ENCODE measurements at regions not wholly inside any gene's neighbourhood (a gene's known extent, or its start where the extent isn't known, plus 50 kb on each side); places are given as distances from the start of the nearest gene placed in this dataset.

DNA sequence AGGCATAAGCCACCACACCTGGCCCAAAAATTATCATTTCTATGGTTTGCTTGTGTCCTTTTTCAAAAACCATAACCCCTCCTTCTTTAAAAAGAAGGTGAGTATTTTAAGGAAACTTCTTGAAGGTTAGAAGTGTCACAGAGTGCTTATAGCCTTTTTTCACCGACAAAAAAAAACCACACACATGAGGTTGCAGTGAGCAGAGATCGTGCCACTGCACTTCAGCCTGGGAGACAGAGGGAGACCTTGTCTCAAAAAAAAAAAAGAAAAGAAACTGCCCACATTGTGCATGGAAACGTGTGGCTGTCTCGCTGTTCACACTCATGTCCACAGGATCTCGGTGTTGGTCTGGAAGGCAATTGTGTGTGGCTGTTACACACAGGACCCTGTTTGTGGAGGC is 157.4 kb upstream of the PFKP start:
- no peaks in the 10 kb centered on the region for H3K9me3 Mint-ChIP-seq (ENCODE audit: low read depth)
- H3K36me3 Mint-ChIP-seq (ENCODE audit: insufficient read depth): no peaks in the 10 kb centered on the region
- no peak overlapping the region for H3K4me3 Mint-ChIP-seq (ENCODE audit: low read depth)
- peaks cover 8% of the 10 kb centered on the region for H3K27me3 Mint-ChIP-seq
- no peaks in the 10 kb centered on the region for H3K4me1 Mint-ChIP-seq (ENCODE audit: low read depth)
- DNase-seq (ENCODE audit: low spot score, unreplicated experiment): no peak
- TF ChIP-seq, protein P1, sequence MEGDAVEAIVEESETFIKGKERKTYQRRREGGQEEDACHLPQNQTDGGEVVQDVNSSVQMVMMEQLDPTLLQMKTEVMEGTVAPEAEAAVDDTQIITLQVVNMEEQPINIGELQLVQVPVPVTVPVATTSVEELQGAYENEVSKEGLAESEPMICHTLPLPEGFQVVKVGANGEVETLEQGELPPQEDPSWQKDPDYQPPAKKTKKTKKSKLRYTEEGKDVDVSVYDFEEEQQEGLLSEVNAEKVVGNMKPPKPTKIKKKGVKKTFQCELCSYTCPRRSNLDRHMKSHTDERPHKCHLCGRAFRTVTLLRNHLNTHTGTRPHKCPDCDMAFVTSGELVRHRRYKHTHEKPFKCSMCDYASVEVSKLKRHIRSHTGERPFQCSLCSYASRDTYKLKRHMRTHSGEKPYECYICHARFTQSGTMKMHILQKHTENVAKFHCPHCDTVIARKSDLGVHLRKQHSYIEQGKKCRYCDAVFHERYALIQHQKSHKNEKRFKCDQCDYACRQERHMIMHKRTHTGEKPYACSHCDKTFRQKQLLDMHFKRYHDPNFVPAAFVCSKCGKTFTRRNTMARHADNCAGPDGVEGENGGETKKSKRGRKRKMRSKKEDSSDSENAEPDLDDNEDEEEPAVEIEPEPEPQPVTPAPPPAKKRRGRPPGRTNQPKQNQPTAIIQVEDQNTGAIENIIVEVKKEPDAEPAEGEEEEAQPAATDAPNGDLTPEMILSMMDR (IDR thresholded peaks at IDR 0.05; ENCODE audit: unreplicated experiment): no peak
- no peak overlapping the region for H3K27ac Mint-ChIP-seq

DNA sequence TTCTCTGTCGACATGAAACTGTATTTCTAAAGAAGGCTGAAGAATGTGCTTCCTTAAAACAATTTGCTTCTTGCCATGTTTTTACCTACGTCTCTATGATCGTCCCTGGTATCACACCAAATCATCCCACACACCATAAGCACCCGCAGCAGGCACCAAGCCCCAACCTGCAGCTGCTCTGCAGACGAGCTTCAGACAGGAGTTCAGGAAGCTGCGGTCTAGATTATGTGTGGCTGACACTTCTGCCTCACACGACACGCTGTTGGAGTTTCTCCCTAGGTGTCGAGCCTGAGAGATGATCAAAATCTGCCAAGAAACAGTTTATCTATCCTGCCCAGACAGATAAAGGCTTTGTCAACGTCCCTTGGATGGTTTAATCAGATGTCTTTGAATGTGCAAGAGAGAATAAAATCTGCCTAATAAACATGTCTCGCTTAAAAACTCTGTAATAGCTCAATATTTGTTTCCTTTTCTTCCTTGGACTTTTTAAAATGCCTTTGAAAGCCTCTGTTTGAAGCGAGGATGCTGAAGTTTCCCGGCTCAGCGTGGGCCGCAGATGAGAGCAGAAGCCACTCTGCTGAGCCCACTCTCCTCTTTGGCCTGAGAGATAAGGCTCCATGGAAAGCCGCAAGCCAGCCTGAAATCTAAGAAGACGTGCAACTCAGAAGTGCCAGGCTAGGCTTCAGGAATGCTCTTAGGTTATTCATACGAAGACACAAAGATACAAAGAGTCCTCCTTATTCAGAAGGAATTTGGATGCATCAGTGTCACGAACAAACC is 158.3 kb upstream of the PFKP start:
- TF ChIP-seq, protein P1 (IDR thresholded peaks at IDR 0.05; ENCODE audit: unreplicated experiment): no peak
- Mint-ChIP-seq H3K4me1 (ENCODE audit: low read depth) (no peaks in the 10 kb centered on the region), H3K27me3 (peaks cover 14% of the 10 kb centered on the region), H3K4me3 (ENCODE audit: low read depth) (no peak overlapping the region), H3K36me3 (ENCODE audit: insufficient read depth) (no peaks in the 10 kb centered on the region), H3K27ac (no peak overlapping the region), H3K9me3 (ENCODE audit: low read depth) (no peaks in the 10 kb centered on the region)
- no peak for DNase-seq (ENCODE audit: low spot score, unreplicated experiment)

DNA sequence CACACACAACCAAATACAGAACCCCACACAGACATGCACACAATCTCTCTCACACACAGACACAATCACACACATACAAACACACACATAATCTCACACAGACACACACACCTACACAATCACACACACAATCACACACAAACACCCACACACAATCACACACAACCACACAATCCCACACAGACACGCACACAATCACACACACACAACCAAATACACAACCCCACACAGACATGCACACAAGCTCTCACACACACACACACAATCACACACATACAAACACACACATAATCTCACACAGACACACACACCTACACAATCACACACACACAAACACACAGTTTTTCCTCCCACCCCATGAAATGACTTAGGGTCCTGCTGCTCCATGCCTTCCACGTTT is 160.4 kb upstream of the PFKP start:
- no peaks in the 10 kb centered on the region for H3K36me3 Mint-ChIP-seq (ENCODE audit: insufficient read depth)
- no peaks in the 10 kb centered on the region for H3K9me3 Mint-ChIP-seq (ENCODE audit: low read depth)
- no peaks in the 10 kb centered on the region for H3K4me1 Mint-ChIP-seq (ENCODE audit: low read depth)
- peaks cover 26% of the 10 kb centered on the region for H3K27me3 Mint-ChIP-seq
- DNase-seq (ENCODE audit: low spot score, unreplicated experiment): no peak
- H3K4me3 Mint-ChIP-seq (ENCODE audit: low read depth): no peak overlapping the region
- H3K27ac Mint-ChIP-seq: no peak overlapping the region
- TF ChIP-seq, protein P1 (IDR thresholded peaks at IDR 0.05; ENCODE audit: unreplicated experiment): no peak

DNA sequence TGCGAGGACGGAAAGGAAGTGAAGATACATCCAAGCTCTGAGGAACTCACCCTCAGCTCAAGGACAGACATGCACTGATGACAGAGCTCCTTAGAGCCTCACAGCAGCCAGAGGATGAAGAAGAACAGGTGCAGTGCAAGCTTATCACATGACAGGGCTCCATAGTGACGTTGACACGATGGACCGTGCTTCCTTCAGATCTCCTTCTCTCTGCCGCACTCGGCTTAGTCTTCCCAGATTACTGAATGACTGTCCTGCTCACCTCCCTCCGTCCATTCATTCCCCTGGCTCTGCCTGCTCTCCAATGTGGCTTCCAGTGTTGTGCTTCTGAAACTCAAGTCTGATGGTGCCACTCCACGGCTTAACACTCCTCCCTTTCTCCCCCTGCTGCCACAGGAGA is 161.5 kb upstream of the PFKP start:
- TF ChIP-seq, protein P1 (IDR thresholded peaks at IDR 0.05; ENCODE audit: unreplicated experiment): no peak
- Mint-ChIP-seq H3K9me3 (ENCODE audit: low read depth) (no peaks in the 10 kb centered on the region), H3K27ac (no peak overlapping the region), H3K36me3 (ENCODE audit: insufficient read depth) (no peaks in the 10 kb centered on the region), H3K4me1 (ENCODE audit: low read depth) (no peaks in the 10 kb centered on the region), H3K4me3 (ENCODE audit: low read depth) (no peak overlapping the region), H3K27me3 (peaks cover 25% of the 10 kb centered on the region)
- no peak for DNase-seq (ENCODE audit: low spot score, unreplicated experiment)

DNA sequence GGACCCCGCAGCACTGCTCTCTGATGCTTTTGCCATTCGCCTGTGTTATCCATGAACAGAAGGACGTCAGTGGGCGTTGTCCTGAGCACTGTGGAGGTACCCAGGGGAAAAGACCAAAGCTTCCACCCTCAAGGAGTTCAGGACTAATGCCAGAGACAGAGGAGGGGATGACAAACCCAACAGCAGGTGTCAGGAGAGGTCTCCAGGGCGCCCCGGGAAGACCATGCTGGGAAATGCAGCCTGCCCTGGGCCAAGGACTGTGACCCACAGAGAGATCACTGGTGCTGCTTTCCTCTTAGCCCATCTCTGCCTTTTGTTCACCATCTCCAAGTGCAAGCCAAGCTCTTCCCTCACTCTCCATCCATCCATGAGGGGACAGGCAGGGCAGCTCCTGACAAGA is 166.8 kb upstream of the PFKP start:
- no peak for DNase-seq (ENCODE audit: low spot score, unreplicated experiment)
- TF ChIP-seq, protein P1 (IDR thresholded peaks at IDR 0.05; ENCODE audit: unreplicated experiment): no peak
- no peaks in the 10 kb centered on the region for H3K9me3 Mint-ChIP-seq (ENCODE audit: low read depth)
- no peak overlapping the region for H3K27ac Mint-ChIP-seq
- H3K36me3 Mint-ChIP-seq (ENCODE audit: insufficient read depth): no peaks in the 10 kb centered on the region
- H3K4me3 Mint-ChIP-seq (ENCODE audit: low read depth): no peak overlapping the region
- H3K4me1 Mint-ChIP-seq (ENCODE audit: low read depth): no peaks in the 10 kb centered on the region
- peaks cover 24% of the 10 kb centered on the region for H3K27me3 Mint-ChIP-seq
